GM12874 (cell line): ENCODE measurements at regions not wholly inside any gene's neighbourhood (a gene's known extent, or its start where the extent isn't known, plus 50 kb on each side); places are given as distances from the start of the nearest gene placed in this dataset.

Source experiments
- TF ChIP-seq, protein P1 (sequence below): IDR thresholded peaks from 2 replicates; pipeline ENCODE4 v1.5.1; 2011; ENCODE audit warnings: low read depth, mild to moderate bottlenecking, control low read depth, low read length, moderate library complexity; ENCODE audit not compliant: insufficient read depth

DNA sequence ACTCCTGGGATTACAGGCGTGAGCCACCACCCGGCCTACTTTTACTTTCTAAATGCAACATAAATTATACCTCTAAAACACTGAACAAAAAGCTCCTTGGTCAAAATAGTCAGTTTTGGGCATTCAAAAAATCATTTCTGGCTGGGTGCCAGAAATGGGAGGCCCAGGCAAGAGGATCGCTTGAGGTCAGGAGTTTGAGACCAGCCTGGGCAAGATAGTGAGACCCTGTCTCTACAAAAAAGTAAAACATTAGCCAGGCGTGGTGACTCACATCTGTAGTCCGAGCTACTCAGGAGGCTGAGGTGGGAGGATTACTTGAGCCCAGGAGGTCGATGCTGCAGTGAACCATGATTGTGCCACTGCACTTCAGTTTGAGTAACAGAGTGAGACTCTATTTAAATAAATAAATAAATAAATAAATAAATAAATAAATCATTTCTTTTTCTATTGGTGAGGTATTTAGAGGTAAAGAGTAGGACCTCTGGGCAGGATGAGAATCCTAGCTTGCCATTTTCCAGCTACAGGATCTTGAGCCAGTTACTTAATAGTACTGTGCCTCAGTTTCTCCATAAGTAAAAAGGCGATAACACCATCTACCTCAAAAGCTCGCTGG, 87.6 kb downstream of the SKIDA1 start:
- TF ChIP-seq, protein P1, sequence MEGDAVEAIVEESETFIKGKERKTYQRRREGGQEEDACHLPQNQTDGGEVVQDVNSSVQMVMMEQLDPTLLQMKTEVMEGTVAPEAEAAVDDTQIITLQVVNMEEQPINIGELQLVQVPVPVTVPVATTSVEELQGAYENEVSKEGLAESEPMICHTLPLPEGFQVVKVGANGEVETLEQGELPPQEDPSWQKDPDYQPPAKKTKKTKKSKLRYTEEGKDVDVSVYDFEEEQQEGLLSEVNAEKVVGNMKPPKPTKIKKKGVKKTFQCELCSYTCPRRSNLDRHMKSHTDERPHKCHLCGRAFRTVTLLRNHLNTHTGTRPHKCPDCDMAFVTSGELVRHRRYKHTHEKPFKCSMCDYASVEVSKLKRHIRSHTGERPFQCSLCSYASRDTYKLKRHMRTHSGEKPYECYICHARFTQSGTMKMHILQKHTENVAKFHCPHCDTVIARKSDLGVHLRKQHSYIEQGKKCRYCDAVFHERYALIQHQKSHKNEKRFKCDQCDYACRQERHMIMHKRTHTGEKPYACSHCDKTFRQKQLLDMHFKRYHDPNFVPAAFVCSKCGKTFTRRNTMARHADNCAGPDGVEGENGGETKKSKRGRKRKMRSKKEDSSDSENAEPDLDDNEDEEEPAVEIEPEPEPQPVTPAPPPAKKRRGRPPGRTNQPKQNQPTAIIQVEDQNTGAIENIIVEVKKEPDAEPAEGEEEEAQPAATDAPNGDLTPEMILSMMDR, result no peak

DNA sequence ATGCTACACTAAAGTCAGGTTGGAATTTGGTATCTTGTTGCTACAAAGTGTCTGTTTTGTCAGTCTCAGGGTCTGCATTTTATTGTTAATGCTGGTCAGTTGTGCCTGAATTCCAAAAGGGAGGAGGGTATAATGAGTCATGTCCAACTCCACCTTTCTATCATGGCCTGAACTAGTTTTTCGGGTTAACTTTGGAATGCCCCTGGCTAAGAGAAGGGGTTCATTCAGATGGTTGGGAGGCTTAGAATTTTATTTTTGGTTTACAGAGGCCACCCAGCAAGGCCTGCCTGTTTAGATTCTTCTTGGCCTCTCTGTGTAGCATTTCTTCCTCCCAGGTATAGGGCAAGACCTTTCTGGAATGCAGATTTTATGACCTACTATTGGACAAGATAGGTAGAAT, 93.2 kb downstream of the SKIDA1 start:
- TF ChIP-seq, protein P1, result no peak

- TF ChIP-seq, protein P1, result no peak
These were observed 93.7 kb downstream of the SKIDA1 start for GRCh38 chr10:21431799-21432198.

DNA sequence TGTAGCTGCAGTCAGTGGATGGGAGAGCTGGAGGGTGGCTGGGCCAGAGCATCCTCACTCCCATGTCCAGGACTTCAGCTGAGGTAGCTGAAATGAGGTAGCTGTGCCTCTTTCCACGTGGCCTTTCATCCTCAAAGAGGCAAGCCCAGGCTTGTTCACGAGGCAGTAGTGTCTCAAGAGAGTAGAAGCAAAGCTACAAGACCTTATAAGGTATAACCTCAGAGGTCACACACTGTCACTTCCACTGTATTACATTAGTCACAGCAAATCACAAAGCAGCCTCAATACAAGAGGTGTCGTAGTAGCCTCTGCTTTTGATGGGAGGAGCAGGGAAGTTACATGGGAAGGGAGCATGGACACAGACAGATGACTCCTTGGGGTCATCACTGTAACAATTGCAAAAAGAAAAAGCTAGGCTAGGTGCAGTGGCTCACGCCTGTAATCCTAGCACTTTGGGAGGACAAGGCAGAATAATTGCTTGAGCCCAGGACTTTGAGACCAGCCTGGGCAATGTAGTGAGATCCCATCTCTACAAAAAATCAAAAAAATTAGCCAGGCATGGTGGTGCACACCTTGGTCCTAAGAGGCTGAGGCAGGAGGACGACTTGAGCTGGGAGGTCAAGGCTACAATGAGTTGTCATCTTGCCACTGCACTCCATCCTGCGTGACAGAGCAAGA, 97.5 kb downstream of the SKIDA1 start:
- TF ChIP-seq, protein P1, result no peak

DNA sequence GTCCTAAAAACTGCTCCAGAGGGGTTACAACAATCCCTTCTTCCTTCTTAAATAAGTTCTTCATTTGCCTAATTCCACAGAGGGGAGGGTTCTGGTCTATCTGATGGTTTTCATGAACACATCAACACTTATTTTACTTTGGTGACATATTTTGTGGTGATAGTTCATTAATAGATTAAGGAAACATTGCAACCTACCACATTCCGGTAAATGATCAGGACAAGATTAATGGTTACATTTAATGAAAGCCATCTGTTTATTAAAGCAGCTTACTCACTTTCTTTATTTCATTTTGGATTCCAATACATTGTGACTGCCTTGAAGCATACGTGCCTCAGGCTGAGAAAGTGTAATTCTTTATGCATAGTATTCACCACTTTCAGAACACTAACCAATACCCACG, 101.0 kb downstream of the SKIDA1 start:
- TF ChIP-seq, protein P1, result no peak

DNA sequence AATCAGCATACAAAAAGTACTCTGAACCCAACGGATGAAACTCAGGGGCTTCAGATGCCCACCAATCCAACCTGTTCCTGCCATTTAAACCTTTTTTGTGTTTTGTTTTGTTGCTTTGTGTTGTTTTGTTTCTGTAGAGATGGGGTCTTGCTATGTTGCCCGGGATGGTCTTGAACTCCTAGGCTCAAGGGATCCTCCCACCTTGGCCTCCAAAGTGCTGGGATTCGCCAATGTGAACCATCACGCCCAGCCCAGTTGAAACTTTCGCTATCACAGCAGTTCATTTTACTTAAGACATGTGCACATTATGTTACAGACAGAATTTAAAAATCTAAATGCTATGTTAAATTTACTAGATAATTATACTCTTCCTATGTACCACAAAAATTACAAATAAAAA, 101.6 kb downstream of the SKIDA1 start:
- TF ChIP-seq, protein P1, result no peak

DNA sequence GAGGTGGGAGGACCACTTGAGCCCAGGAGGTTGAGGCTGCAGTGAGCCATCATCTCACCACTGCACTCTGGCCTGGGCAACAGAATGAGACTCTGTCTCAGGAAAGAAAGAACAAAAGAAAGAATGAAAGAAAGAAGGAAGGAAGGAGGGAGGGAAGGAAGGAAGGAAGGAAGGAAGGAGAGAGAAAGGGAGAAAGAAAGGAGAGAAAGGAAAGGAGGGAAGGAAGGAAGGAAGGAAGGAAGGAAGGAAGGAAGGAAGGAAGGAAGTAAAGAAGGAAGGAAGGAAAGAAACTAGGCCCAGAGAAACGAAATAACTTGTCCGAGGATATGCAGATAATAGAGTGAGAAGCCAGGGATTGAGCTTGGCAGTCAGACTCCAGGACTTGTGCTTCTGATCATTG, 102.1 kb downstream of the SKIDA1 start:
- TF ChIP-seq, protein P1, result no peak
